Keratinocyte (primary cell): ENCODE measurements at regions not wholly inside any gene's neighbourhood (a gene's known extent, or its start where the extent isn't known, plus 50 kb on each side); places are given as distances from the start of the nearest gene placed in this dataset.

ENCODE experiments used
- DNase-seq: peaks from one replicate; pipeline ENCODE4 v3.0.0-alpha.2; 2011; ENCODE audit warnings: low read depth, missing footprints, low spot score
- FAIRE-seq: peaks from 2 replicates; lab custom pipeline; 2011; peaks lifted over from hg19 to GRCh38; lab: Jason Lieb, UNC
- H2AFZ ChIP-seq: 2 replicates; pipeline ENCODE4 v1.6.0; 2012; ENCODE audit warnings: low read length, control low read depth, inconsistent platforms; ENCODE audit not compliant: control insufficient read depth
- H3K27ac ChIP-seq: 2 replicates; pipeline ENCODE4 v1.5.1; 2011; ENCODE audit warnings: low read length; ENCODE audit not compliant: control insufficient read depth, insufficient read depth
- H3K27me3 ChIP-seq: 3 replicates; pipeline ENCODE4 v1.6.0; 2011; ENCODE audit warnings: low read length; ENCODE audit not compliant: control insufficient read depth, insufficient read depth; ENCODE audit errors: extremely low read depth
- H3K36me3 ChIP-seq, 2 experiments: 2 replicates in 1 of 2; 3 replicates in 1 of 2; pipeline ENCODE4 v1.5.1; 2011; ENCODE audit warnings: low read length in 2 of 2, mild to moderate bottlenecking in 1 of 2; ENCODE audit not compliant: control insufficient read depth in 2 of 2, insufficient read depth in 2 of 2; ENCODE audit errors: extremely low read depth in 1 of 2
- H3K4me1 ChIP-seq: 3 replicates; pipeline ENCODE4 v1.5.1; 2011; ENCODE audit warnings: low read length; ENCODE audit not compliant: control insufficient read depth, insufficient read depth; ENCODE audit errors: extremely low read depth
- H3K4me2 ChIP-seq: 3 replicates; pipeline ENCODE4 v1.6.0; 2011; ENCODE audit warnings: low read depth, low read length; ENCODE audit not compliant: control insufficient read depth, insufficient read depth; ENCODE audit errors: extremely low read depth
- H3K4me3 ChIP-seq, 3 experiments: fragments of 200-600 bp in 1 of 3; sonication (generic) in 1 of 3; 2 replicates in 2 of 3; 3 replicates in 1 of 3; pipeline ENCODE4 v1.5.1; 2011 to 2016; ENCODE audit warnings: low read length in 3 of 3, mild to moderate bottlenecking in 3 of 3, control low read depth in 2 of 3, inconsistent platforms in 1 of 3, low read depth in 1 of 3, mixed read lengths in 1 of 3, mixed run types in 1 of 3, moderate library complexity in 1 of 3; ENCODE audit not compliant: control insufficient read depth in 2 of 3, insufficient read depth in 2 of 3; ENCODE audit errors: extremely low read depth in 1 of 3
- H3K79me2 ChIP-seq: 2 replicates; pipeline ENCODE4 v1.6.0; 2012; ENCODE audit warnings: low read length; ENCODE audit not compliant: control insufficient read depth, insufficient read depth
- H3K9ac ChIP-seq: 3 replicates; pipeline ENCODE4 v1.6.0; 2011; ENCODE audit warnings: low read length; ENCODE audit not compliant: control insufficient read depth, insufficient read depth; ENCODE audit errors: extremely low read depth
- H3K9me1 ChIP-seq: 3 replicates; pipeline ENCODE4 v1.6.0; 2011; ENCODE audit warnings: low read length; ENCODE audit not compliant: control insufficient read depth, insufficient read depth; ENCODE audit errors: extremely low read depth
- H3K9me3 ChIP-seq: 2 replicates; pipeline ENCODE4 v1.5.1; 2012; ENCODE audit warnings: low read depth, low read length; ENCODE audit not compliant: control insufficient read depth
- H4K20me1 ChIP-seq: 3 replicates; pipeline ENCODE4 v1.6.0; 2011; ENCODE audit warnings: low read length; ENCODE audit not compliant: control insufficient read depth, insufficient read depth; ENCODE audit errors: extremely low read depth
- EZH2 ChIP-seq: IDR thresholded peaks from one replicate; pipeline ENCODE4 v1.6.1; 2012; ENCODE audit warnings: inconsistent platforms, mild to moderate bottlenecking, low read length, moderate library complexity
- dilution Hi-C: fragments of 300-500 bp; cut with MboI; formaldehyde crosslinking; loops from one replicate; pipeline ENCODE4 v1.7.0; 2020; ENCODE audit warnings: low sequenced_read_pairs; ENCODE audit not compliant: extremely low pct_ligation_motif_present
- TF ChIP-seq, protein P1 (sequence below), 3 experiments: IDR thresholded peaks in 1 of 3; conservative IDR thresholded peaks in 1 of 3; optimal IDR thresholded peaks in 1 of 3; 2 replicates in 2 of 3; 3 replicates in 1 of 3; pipeline versions ENCODE3 to v1.5.1; 2011; ENCODE audit warnings: low read length in 3 of 3, mild to moderate bottlenecking in 3 of 3, moderate library complexity in 2 of 3, control low read depth in 1 of 3, inconsistent platforms in 1 of 3; ENCODE audit not compliant: insufficient read depth in 2 of 3; ENCODE audit errors: extremely low read depth in 1 of 3

DNA sequence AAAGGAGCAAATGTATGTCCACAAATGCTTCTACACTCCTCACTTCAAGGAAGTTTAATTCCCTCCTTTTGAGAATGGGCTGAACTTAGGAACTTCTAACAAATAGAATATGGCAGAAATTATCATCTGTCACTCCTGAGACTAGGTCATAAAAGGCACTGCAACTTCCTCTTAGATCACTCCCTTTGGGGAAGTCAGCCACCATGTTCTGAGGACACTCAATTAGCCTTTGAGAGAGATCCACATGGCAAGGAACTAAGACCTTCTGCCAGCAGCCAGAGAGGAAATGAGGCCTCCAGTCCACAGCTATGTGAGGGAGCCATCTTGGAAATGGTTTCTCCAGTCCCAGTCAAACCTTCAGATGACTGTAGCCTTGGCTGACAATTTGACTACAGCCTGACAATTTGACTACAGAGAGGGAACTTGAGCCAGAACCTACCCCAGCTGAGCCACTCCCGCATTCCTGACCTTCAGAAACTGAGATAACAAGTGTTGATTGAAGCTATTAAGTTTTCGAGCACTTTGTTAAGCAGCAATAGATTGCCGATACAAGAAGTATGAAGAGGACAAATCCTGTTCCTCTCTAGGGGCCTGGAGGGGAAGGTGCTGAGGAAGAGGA lies 113.4 kb upstream of the SEC14L1 start:
- Histone ChIP-seq H4K20me1 (no peaks in the 10 kb centered on the region), H3K4me1 (no peaks in the 10 kb centered on the region), H3K9me1 (no peaks in the 10 kb centered on the region), H3K27me3 (peaks cover 6% of the 10 kb centered on the region), H3K27ac (no peak overlapping the region), H2AFZ (no peak overlapping the region), H3K4me2 (no peak overlapping the region), H3K9me3 (no peaks in the 10 kb centered on the region), H3K4me3 (no peak overlapping the region), H3K9ac (no peak overlapping the region), H3K36me3 (no peaks in the 10 kb centered on the region), H3K79me2 (no peaks in the 10 kb centered on the region)
- dilution Hi-C loops: no loop called here
- DNase-seq (no peak), FAIRE-seq (no peak)
- TF ChIP-seq EZH2: no peak
- TF ChIP-seq, protein P1, sequence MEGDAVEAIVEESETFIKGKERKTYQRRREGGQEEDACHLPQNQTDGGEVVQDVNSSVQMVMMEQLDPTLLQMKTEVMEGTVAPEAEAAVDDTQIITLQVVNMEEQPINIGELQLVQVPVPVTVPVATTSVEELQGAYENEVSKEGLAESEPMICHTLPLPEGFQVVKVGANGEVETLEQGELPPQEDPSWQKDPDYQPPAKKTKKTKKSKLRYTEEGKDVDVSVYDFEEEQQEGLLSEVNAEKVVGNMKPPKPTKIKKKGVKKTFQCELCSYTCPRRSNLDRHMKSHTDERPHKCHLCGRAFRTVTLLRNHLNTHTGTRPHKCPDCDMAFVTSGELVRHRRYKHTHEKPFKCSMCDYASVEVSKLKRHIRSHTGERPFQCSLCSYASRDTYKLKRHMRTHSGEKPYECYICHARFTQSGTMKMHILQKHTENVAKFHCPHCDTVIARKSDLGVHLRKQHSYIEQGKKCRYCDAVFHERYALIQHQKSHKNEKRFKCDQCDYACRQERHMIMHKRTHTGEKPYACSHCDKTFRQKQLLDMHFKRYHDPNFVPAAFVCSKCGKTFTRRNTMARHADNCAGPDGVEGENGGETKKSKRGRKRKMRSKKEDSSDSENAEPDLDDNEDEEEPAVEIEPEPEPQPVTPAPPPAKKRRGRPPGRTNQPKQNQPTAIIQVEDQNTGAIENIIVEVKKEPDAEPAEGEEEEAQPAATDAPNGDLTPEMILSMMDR (optimal IDR thresholded peaks at IDR 0.05 in 1 of 3, IDR thresholded peaks at IDR 0.05 in 1 of 3, conservative IDR thresholded peaks at IDR 0.05 in 1 of 3; ENCODE audit: extremely low read depth in 1 of 3, insufficient read depth in 2 of 3, low read length in 3 of 3): no peak

DNA sequence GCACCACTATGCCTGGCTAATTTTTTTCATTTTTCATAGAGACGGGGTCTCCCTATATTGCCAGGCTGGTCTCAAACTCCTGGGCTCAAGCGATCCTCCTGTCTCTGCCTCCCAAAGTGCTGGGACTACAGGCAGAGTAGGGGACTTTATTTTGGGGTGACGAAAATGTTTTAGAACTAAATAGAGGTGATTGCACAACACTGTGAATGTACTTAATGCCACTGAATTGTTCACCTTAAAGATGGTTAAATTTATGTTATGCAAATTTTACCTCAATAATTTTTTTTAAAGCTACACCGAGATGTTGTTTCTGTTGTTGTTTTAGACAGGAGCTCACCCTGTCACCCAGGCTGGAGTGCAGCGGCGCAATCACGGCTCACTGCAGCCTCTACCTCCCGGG lies 111.9 kb upstream of the SEC14L1 start:
- Histone ChIP-seq H4K20me1 (no peaks in the 10 kb centered on the region), H3K9me1 (no peaks in the 10 kb centered on the region), H3K27me3 (peaks cover 8% of the 10 kb centered on the region), H3K9me3 (no peaks in the 10 kb centered on the region), H3K4me1 (no peaks in the 10 kb centered on the region), H2AFZ (no peak overlapping the region), H3K4me2 (no peak overlapping the region), H3K4me3 (no peak overlapping the region), H3K36me3 (no peaks in the 10 kb centered on the region), H3K9ac (no peak overlapping the region), H3K27ac (no peak overlapping the region), H3K79me2 (no peaks in the 10 kb centered on the region)
- FAIRE-seq: no peak
- DNase-seq: no peak
- TF ChIP-seq, protein P1 (optimal IDR thresholded peaks at IDR 0.05 in 1 of 3, IDR thresholded peaks at IDR 0.05 in 1 of 3, conservative IDR thresholded peaks at IDR 0.05 in 1 of 3; ENCODE audit: extremely low read depth in 1 of 3, insufficient read depth in 2 of 3, low read length in 3 of 3): no peak
- TF ChIP-seq EZH2: no peak
- dilution Hi-C loops: no loop called here
